WTC11 (cell line): ENCODE measurements at regions not wholly inside any gene's neighbourhood (a gene's known extent, or its start where the extent isn't known, plus 50 kb on each side); places are given as distances from the start of the nearest gene placed in this dataset.

ENCODE experiments used
- ATAC-seq: fragments of 200-7000 bp; cut with Tn5 transposase; 2 replicates; pipeline ENCODE4 v1.10.0; 2021; ENCODE audit warnings: mild to moderate bottlenecking, moderate library complexity
- CTCF ChIA-PET: fragments of 300-600 bp; sonication (Branson Sonifier 250); formaldehyde crosslinking; loops from one replicate; lab custom pipeline; 2021; ENCODE audit warnings: antibody characterized with exemption; lab: Charles Lee
- POLR2A ChIA-PET: fragments of 350-600 bp; sonication (Branson Sonifier 250); formaldehyde crosslinking; loops from one replicate; lab custom pipeline; 2021; ENCODE audit warnings: antibody characterized with exemption; lab: Charles Lee
- DNase-seq: peaks from one replicate; pipeline ENCODE4 v3.0.0; 2021; ENCODE audit warnings: low spot score
- H3K27ac Mint-ChIP-seq: 2 replicates; pipeline ENCODE4 v1.8.0; 2021; ENCODE audit warnings: mixed read lengths
- H3K27me3 Mint-ChIP-seq: 2 replicates; pipeline ENCODE4 v1.8.0; 2021; ENCODE audit warnings: low read depth, mild to moderate bottlenecking, moderate library complexity, mixed read lengths
- H3K36me3 Mint-ChIP-seq: 2 replicates; pipeline ENCODE4 v1.8.0; 2021; ENCODE audit warnings: mixed read lengths
- H3K4me1 Mint-ChIP-seq: 2 replicates; pipeline ENCODE4 v1.8.0; 2022; ENCODE audit warnings: mixed read lengths
- H3K4me3 Mint-ChIP-seq: 2 replicates; pipeline ENCODE4 v1.8.0; 2021; ENCODE audit warnings: mild to moderate bottlenecking, moderate library complexity, mixed read lengths
- H3K9me3 Mint-ChIP-seq: 2 replicates; pipeline ENCODE4 v1.8.0; 2021; ENCODE audit warnings: mixed read lengths
- E2F4 ChIP-seq: sonication (generic); formaldehyde crosslinking; IDR thresholded peaks from 2 replicates; pipeline ENCODE4 v1.8.1; 2022; ENCODE audit warnings: low read depth, mild to moderate bottlenecking, moderate library complexity, missing genetic modification reagents, borderline replicate concordance
- EMX1 ChIP-seq: fragments of 250-450 bp; sonication (Bioruptor Pico); IDR thresholded peaks from 2 replicates; pipeline ENCODE4 v1.8.0; 2021; ENCODE audit warnings: mild to moderate bottlenecking
- ESRRA ChIP-seq: sonication (generic); formaldehyde crosslinking; IDR thresholded peaks from 2 replicates; pipeline ENCODE4 v1.8.1; 2022; ENCODE audit warnings: mild to moderate bottlenecking, missing genetic modification reagents, borderline replicate concordance
- FOXP4 ChIP-seq: sonication (generic); formaldehyde crosslinking; IDR thresholded peaks from 2 replicates; pipeline ENCODE4 v1.8.0; 2022; ENCODE audit warnings: mild to moderate bottlenecking, missing genetic modification reagents
- GRHL2 ChIP-seq: fragments of 250-450 bp; sonication (Bioruptor Pico); IDR thresholded peaks from 2 replicates; pipeline ENCODE4 v1.8.0; 2022; ENCODE audit warnings: mild to moderate bottlenecking, moderate library complexity; ENCODE audit not compliant: insufficient replicate concordance, severe bottlenecking
- IRF1 ChIP-seq: sonication (generic); formaldehyde crosslinking; IDR thresholded peaks from 2 replicates; pipeline ENCODE4 v1.8.0; 2023; ENCODE audit warnings: missing genetic modification reagents
- KAT7 ChIP-seq: sonication (generic); formaldehyde crosslinking; IDR thresholded peaks from 2 replicates; pipeline ENCODE4 v1.8.1; 2023; ENCODE audit warnings: missing genetic modification reagents, mild to moderate bottlenecking, borderline replicate concordance
- MXD4 ChIP-seq: fragments of 250-450 bp; sonication (Bioruptor Pico); IDR thresholded peaks from 2 replicates; pipeline ENCODE4 v1.8.0; 2021; ENCODE audit warnings: mild to moderate bottlenecking, moderate library complexity, borderline replicate concordance
- RORB ChIP-seq: fragments of 250-450 bp; sonication (Bioruptor Pico); IDR thresholded peaks from 2 replicates; pipeline ENCODE4 v1.9.0; 2021; ENCODE audit warnings: mild to moderate bottlenecking
- SOX15 ChIP-seq: fragments of 250-450 bp; sonication (Bioruptor Pico); IDR thresholded peaks from 2 replicates; pipeline ENCODE4 v1.9.0; 2021; ENCODE audit warnings: mild to moderate bottlenecking
- SP1 ChIP-seq: sonication (generic); formaldehyde crosslinking; conservative IDR thresholded peaks from 2 replicates; pipeline ENCODE4 v1.8.1; 2022; ENCODE audit warnings: missing genetic modification reagents
- USF1 ChIP-seq: sonication (generic); formaldehyde crosslinking; IDR thresholded peaks from 2 replicates; pipeline ENCODE4 v1.8.0; 2022; ENCODE audit warnings: mild to moderate bottlenecking, missing genetic modification reagents
- ZBTB43 ChIP-seq: sonication (generic); formaldehyde crosslinking; IDR thresholded peaks from 2 replicates; pipeline ENCODE4 v1.8.1; 2023; ENCODE audit warnings: mild to moderate bottlenecking, missing genetic modification reagents
- ZNF532 ChIP-seq: fragments of 250-450 bp; sonication (Bioruptor Pico); IDR thresholded peaks from 2 replicates; pipeline ENCODE4 v1.9.0; 2021; ENCODE audit warnings: mild to moderate bottlenecking, borderline replicate concordance
- TF ChIP-seq, protein P1 (sequence below): sonication (generic); formaldehyde crosslinking; IDR thresholded peaks from 2 replicates; pipeline ENCODE4 v1.8.0; 2022; ENCODE audit warnings: missing genetic modification reagents
- TF ChIP-seq, protein P2 (sequence below): fragments of 250-450 bp; sonication (Bioruptor Pico); IDR thresholded peaks from 2 replicates; pipeline ENCODE4 v1.9.0; 2021; ENCODE audit warnings: moderate library complexity, mild to moderate bottlenecking, inconsistent platforms, borderline replicate concordance
- TF ChIP-seq, protein P3 (sequence below): sonication (generic); formaldehyde crosslinking; IDR thresholded peaks from 2 replicates; pipeline ENCODE4 v1.8.1; 2023; ENCODE audit warnings: mild to moderate bottlenecking, missing genetic modification reagents, moderate library complexity
- TF ChIP-seq, protein P4 (sequence below): sonication (generic); formaldehyde crosslinking; IDR thresholded peaks from 2 replicates; pipeline ENCODE4 v1.8.1; 2022; ENCODE audit warnings: low read depth, missing genetic modification reagents, borderline replicate concordance

DNA sequence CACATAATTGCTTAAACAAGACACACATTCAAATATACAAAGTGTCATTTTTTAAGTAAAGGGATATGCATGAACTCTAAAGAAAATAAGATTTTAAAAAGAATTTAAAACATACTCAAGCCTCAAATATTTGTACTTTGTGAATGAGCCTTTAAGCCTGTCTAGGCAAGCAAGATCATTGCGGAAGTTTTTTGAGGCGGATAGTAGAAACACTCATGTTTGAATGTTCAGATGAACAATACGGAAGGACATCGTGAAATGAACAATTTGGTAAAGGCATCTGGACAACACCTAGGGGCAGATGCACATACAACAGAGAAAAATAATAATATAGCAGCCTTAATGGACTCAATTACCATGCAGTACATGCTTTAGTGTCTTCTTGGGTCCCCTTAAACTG lies 928.9 kb downstream of the TFAP2A start (continued):
- TF ChIP-seq, protein P1, sequence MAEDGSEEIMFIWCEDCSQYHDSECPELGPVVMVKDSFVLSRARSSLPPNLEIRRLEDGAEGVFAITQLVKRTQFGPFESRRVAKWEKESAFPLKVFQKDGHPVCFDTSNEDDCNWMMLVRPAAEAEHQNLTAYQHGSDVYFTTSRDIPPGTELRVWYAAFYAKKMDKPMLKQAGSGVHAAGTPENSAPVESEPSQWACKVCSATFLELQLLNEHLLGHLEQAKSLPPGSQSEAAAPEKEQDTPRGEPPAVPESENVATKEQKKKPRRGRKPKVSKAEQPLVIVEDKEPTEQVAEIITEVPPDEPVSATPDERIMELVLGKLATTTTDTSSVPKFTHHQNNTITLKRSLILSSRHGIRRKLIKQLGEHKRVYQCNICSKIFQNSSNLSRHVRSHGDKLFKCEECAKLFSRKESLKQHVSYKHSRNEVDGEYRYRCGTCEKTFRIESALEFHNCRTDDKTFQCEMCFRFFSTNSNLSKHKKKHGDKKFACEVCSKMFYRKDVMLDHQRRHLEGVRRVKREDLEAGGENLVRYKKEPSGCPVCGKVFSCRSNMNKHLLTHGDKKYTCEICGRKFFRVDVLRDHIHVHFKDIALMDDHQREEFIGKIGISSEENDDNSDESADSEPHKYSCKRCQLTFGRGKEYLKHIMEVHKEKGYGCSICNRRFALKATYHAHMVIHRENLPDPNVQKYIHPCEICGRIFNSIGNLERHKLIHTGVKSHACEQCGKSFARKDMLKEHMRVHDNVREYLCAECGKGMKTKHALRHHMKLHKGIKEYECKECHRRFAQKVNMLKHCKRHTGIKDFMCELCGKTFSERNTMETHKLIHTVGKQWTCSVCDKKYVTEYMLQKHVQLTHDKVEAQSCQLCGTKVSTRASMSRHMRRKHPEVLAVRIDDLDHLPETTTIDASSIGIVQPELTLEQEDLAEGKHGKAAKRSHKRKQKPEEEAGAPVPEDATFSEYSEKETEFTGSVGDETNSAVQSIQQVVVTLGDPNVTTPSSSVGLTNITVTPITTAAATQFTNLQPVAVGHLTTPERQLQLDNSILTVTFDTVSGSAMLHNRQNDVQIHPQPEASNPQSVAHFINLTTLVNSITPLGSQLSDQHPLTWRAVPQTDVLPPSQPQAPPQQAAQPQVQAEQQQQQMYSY, result no peak
- no peak for TF ChIP-seq RORB (CRISPR knock-in tag)

GRCh38 chr6:9484686-9485085 lies 930.2 kb downstream of the TFAP2A start:
- Mint-ChIP-seq H3K27me3 (peaks cover 48% of the 10 kb centered on the region), H3K9me3 (no peaks in the 10 kb centered on the region), H3K27ac (no peak overlapping the region), H3K4me1 (peaks cover 31% of the 10 kb centered on the region), H3K4me3 (no peak overlapping the region), H3K36me3 (no peaks in the 10 kb centered on the region)
- DNase-seq, result no peak
- no peak for ATAC-seq
- CTCF ChIA-PET, result no interaction called here
- POLR2A ChIA-PET, result no interaction called here
- TF ChIP-seq USF1 (CRISPR knock-in tag) (no peak), GRHL2 (CRISPR knock-in tag) (no peak), EMX1 (CRISPR knock-in tag) (no peak), SOX15 (CRISPR knock-in tag) (no peak), FOXP4 (CRISPR knock-in tag) (no peak), ESRRA (no peak), MXD4 (no peak), ZNF532 (no peak), SP1 (CRISPR knock-in tag) (no peak), ZBTB43 (CRISPR knock-in tag) (no peak), KAT7 (CRISPR knock-in tag) (no peak), E2F4 (CRISPR knock-in tag) (no peak), IRF1 (no peak)
- TF ChIP-seq, protein P2, sequence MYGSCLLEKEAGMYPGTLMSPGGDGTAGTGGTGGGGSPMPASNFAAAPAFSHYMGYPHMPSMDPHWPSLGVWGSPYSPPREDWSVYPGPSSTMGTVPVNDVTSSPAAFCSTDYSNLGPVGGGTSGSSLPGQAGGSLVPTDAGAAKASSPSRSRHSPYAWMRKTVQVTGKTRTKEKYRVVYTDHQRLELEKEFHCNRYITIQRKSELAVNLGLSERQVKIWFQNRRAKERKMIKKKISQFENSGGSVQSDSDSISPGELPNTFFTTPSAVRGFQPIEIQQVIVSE (CRISPR knock-in tag), result no peak
- TF ChIP-seq, protein P3, sequence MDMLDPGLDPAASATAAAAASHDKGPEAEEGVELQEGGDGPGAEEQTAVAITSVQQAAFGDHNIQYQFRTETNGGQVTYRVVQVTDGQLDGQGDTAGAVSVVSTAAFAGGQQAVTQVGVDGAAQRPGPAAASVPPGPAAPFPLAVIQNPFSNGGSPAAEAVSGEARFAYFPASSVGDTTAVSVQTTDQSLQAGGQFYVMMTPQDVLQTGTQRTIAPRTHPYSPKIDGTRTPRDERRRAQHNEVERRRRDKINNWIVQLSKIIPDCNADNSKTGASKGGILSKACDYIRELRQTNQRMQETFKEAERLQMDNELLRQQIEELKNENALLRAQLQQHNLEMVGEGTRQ (CRISPR knock-in tag), result no peak
- TF ChIP-seq, protein P4, sequence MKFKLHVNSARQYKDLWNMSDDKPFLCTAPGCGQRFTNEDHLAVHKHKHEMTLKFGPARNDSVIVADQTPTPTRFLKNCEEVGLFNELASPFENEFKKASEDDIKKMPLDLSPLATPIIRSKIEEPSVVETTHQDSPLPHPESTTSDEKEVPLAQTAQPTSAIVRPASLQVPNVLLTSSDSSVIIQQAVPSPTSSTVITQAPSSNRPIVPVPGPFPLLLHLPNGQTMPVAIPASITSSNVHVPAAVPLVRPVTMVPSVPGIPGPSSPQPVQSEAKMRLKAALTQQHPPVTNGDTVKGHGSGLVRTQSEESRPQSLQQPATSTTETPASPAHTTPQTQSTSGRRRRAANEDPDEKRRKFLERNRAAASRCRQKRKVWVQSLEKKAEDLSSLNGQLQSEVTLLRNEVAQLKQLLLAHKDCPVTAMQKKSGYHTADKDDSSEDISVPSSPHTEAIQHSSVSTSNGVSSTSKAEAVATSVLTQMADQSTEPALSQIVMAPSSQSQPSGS (CRISPR knock-in tag), result no peak
